GM20000 (cell line): ENCODE measurements at regions not wholly inside any gene's neighbourhood (a gene's known extent, or its start where the extent isn't known, plus 50 kb on each side); places are given as distances from the start of the nearest gene placed in this dataset.

Experiments
- DNase-seq: peaks from one replicate; pipeline ENCODE4 v3.0.0; 2012; ENCODE audit warnings: low spot score
- TF ChIP-seq, protein P1 (sequence below): IDR thresholded peaks from 2 replicates; pipeline ENCODE4 v1.5.1; 2012; ENCODE audit warnings: mild to moderate bottlenecking, control low read depth; ENCODE audit errors: extremely low read depth, missing control alignments

DNA sequence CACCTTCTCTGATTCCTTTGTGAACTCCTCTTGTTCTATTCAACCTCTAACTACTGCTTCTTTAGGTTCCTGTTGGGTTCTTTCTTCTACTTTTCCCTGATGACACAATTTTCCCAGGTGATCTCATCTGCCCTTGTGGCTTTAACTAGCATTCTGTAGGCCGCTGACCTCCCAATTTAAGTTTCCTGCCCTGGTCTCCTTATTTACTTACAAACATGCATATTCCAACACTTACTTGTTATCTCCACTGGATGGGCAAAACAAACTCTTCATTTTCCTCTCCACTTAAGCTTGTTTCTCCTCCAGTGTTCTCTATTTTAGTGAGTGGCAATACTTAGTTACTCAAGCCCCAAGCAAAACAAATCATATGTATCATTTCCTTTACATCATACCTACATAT is 734.5 kb downstream of the METTL15 start:
- DNase-seq = no peak
- TF ChIP-seq, protein P1, sequence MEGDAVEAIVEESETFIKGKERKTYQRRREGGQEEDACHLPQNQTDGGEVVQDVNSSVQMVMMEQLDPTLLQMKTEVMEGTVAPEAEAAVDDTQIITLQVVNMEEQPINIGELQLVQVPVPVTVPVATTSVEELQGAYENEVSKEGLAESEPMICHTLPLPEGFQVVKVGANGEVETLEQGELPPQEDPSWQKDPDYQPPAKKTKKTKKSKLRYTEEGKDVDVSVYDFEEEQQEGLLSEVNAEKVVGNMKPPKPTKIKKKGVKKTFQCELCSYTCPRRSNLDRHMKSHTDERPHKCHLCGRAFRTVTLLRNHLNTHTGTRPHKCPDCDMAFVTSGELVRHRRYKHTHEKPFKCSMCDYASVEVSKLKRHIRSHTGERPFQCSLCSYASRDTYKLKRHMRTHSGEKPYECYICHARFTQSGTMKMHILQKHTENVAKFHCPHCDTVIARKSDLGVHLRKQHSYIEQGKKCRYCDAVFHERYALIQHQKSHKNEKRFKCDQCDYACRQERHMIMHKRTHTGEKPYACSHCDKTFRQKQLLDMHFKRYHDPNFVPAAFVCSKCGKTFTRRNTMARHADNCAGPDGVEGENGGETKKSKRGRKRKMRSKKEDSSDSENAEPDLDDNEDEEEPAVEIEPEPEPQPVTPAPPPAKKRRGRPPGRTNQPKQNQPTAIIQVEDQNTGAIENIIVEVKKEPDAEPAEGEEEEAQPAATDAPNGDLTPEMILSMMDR = no peak

DNA sequence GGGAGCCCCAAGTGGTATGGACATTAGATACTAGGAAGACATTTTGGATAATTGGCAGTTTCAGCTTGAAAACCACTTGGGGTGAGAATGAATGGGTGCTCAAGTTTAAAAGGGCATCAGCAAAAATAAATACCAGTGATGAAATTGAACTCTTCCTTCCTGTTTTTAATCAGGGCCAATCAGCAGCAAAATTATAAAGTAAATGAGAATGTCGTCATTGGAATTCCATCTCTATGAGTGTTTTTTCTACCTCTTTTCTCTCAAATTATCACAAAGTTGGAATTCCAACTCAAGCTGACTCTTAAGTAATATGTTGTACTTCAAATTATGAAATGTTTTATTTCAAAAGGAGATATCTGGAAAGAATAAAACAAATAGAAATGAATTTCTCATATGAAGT is 730.6 kb downstream of the METTL15 start:
- TF ChIP-seq, protein P1 = no peak
- no peak for DNase-seq

DNA sequence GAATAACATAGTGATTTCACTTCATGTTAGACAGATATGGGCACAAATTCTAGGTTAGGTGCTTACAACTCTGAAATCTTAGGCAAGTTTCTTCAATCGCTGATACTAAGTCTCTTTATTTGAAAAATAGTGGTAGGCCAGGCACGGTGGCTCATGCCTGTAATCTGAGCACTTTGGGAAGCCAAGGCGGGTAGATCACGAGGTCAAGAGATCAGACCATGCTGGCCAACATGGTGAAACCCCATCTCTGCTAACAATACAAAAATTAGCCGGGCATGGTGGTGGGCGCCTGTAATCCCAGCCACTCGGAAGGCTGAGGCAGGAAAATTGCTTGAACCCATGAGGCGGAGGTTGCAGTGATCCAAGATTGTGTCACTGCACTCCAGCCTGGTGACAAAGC is 729.4 kb downstream of the METTL15 start:
- no peak for DNase-seq

DNA sequence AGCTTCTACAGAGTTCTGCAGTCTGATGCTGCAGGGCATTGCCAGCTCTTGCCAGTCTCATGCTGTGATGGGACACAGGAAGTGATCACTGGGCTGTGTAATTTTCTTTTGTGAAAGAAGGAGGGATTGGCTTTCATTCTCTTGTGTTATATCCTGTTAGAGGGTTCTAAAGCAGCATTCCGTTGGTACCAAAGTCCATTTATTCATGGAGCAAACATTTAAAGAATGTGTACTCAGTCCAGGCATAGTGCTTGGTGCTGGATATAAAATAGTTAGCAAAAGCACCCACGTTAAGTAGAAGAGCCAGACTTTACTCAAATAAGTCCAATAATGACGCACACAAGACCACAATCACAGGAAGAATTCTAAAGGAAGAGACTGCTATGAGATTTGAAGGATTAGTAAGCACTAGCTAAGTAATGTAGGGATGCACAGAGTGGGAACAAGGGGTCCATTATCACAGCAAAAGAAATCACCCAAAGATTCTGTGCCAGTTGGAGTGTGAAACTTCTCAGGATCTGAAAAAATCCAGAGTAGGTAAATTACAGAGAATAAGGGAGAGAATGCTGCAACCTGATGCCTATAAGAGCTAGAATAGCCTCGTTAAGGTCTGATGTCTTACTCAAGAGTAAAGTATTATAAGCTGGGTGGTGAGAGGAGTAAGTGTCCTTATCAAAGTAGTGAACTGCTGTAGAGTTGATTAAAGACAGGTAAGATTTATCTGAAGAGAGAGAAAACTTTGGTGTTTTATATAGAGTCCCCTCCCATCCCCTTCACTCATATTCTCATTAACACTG is 728.3 kb downstream of the METTL15 start:
- no peak for DNase-seq
- TF ChIP-seq, protein P1 = no peak

More for the DNA sequence above, 729.4 kb downstream of the METTL15 start:
- TF ChIP-seq, protein P1 = no peak

DNA sequence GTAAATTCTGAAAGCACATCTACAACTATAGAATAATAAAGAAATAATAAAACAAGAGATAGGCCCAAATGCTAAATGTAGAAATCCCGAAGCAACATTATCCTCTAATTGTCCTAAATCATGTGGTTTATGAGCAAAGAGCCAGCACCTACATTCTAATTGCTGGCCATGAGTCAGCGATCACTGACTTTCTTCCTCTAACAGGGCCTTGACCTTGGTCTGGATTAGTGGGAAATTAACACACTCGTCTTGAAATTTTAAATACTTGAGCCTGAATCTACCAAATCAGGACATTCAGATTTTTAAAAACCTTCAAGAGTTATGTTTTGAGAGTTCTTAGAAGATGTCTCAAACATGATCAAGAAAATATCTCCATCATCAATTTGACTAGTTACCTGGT is 727.6 kb downstream of the METTL15 start:
- no peak for DNase-seq
- TF ChIP-seq, protein P1 = no peak

DNA sequence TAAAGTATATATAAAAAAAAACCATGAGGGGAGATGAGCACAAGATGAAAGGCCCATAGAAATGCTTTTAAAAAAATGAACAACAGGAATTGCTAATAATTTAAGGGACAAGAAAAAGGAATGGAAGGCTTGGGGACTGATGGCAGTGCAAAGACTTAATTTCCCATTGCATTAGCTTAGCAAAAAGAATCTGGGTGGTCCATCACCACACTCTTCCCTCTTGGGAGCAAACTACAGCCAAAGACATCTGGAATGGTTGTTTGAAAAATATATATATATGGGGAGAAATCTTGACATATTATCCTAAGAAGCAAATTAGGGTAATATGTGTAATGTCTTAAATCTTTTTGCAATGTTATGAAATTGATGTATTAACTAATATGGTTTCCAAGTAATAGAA is 727.1 kb downstream of the METTL15 start:
- no peak for DNase-seq
- TF ChIP-seq, protein P1 = no peak

DNA sequence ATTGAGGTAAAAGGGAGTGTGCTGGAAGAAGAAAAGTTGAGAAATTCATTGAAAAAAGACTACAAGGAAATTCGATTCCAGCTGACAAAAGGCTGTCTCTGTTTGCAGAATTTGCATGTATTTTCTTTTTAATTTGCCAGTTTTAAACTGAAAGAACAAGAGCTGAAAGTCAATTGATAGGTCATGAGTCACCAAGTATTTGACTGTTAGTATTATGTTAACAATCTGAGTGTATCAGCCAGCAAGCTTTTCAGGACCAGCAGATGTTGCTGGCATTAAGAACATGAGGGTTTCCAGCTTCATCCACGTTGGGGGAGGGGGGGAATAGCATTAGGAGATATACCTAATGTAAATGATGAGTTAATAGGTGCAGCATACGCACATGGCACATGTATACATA is 726.7 kb downstream of the METTL15 start:
- DNase-seq = no peak

More for the DNA sequence above, 726.7 kb downstream of the METTL15 start:
- TF ChIP-seq, protein P1 = no peak
